Mesendoderm (in vitro differentiated cells): ENCODE measurements at regions not wholly inside any gene's neighbourhood (a gene's known extent, or its start where the extent isn't known, plus 50 kb on each side); places are given as distances from the start of the nearest gene placed in this dataset.
"Not testable (repeated sequence)": the region's sequence is repeated elsewhere in the genome, so short reads cannot be mapped to it uniquely, and the experiment has no call there.

ENCODE experiments used
- DNase-seq: peaks from one replicate; pipeline ENCODE4 v3.0.0; 2013
- H2AK5ac ChIP-seq: 2 replicates; pipeline ENCODE4 v1.6.1; 2013; ENCODE audit warnings: low read length, inconsistent platforms
- H2BK120ac ChIP-seq: 2 replicates; pipeline ENCODE4 v1.6.1; 2013; ENCODE audit warnings: low read depth, mild to moderate bottlenecking, low read length, moderate library complexity, mixed read lengths
- H2BK15ac ChIP-seq: replicated peaks from 2 replicates; pipeline ENCODE4 v1.6.1; 2013; ENCODE audit warnings: low read depth, mild to moderate bottlenecking, moderate library complexity
- H2BK5ac ChIP-seq: 2 replicates; pipeline ENCODE4 v1.6.1; 2013; ENCODE audit warnings: low read length, inconsistent platforms
- H3K18ac ChIP-seq: 2 replicates; pipeline ENCODE4 v1.6.1; 2013; ENCODE audit warnings: mild to moderate bottlenecking, low read length, mixed read lengths
- H3K23ac ChIP-seq: one replicate; pipeline ENCODE4 v1.6.1; 2013; ENCODE audit warnings: low read length
- H3K27ac ChIP-seq: 2 replicates; pipeline ENCODE4 v1.5.1; 2013; ENCODE audit warnings: low read depth, mild to moderate bottlenecking, inconsistent platforms, low read length, moderate library complexity
- H3K27me3 ChIP-seq: 2 replicates; pipeline ENCODE4 v1.6.1; 2013; ENCODE audit warnings: low read length, control low read depth, mild to moderate bottlenecking, inconsistent platforms; ENCODE audit not compliant: insufficient read depth, poor library complexity
- H3K36me3 ChIP-seq: 2 replicates; pipeline ENCODE4 v1.6.1; 2013; ENCODE audit warnings: low read length, inconsistent platforms; ENCODE audit not compliant: control insufficient read depth, insufficient read depth
- H3K4ac ChIP-seq: one replicate; pipeline ENCODE4 v1.6.1; 2013; ENCODE audit warnings: low read depth, mild to moderate bottlenecking, low read length, moderate library complexity
- H3K4me1 ChIP-seq: 2 replicates; pipeline ENCODE4 v1.6.1; 2013; ENCODE audit warnings: low read depth, low read length, inconsistent platforms; ENCODE audit not compliant: control insufficient read depth
- H3K4me2 ChIP-seq: 2 replicates; pipeline ENCODE4 v1.6.1; 2013; ENCODE audit warnings: low read length
- H3K4me3 ChIP-seq: 2 replicates; pipeline ENCODE4 v1.5.1; 2013; ENCODE audit warnings: mild to moderate bottlenecking, low read length
- H3K56ac ChIP-seq: one replicate; pipeline ENCODE4 v1.6.1; 2013; ENCODE audit warnings: low read length
- H3K79me1 ChIP-seq: 2 replicates; pipeline ENCODE4 v1.6.1; 2013; ENCODE audit warnings: low read length, inconsistent platforms
- H3K79me2 ChIP-seq: 2 replicates; pipeline ENCODE4 v1.6.1; 2013; ENCODE audit warnings: mild to moderate bottlenecking, low read length; ENCODE audit not compliant: control insufficient read depth, insufficient read depth
- H3K9ac ChIP-seq: 2 replicates; pipeline ENCODE4 v1.6.1; 2013; ENCODE audit warnings: low read length, inconsistent platforms
- H4K5ac ChIP-seq: one replicate; pipeline ENCODE4 v1.6.1; 2013; ENCODE audit warnings: low read length
- H4K8ac ChIP-seq: one replicate; pipeline ENCODE4 v1.6.1; 2013; ENCODE audit warnings: low read depth, mild to moderate bottlenecking, control low read depth, low read length, moderate library complexity
- WGBS: extraction: QIAGEN DNeasy Blood & Tissue Kit; methylation state at CpG from one replicate; pipeline ENCODE4 v1.1.7; 2013; ENCODE audit warnings: low lambda C conversion rate, missing lambda C conversion rate; ENCODE audit not compliant: insufficient coverage; ENCODE audit errors: extremely low coverage; 5-methylcytosine and 5-hydroxymethylcytosine counted together

DNA sequence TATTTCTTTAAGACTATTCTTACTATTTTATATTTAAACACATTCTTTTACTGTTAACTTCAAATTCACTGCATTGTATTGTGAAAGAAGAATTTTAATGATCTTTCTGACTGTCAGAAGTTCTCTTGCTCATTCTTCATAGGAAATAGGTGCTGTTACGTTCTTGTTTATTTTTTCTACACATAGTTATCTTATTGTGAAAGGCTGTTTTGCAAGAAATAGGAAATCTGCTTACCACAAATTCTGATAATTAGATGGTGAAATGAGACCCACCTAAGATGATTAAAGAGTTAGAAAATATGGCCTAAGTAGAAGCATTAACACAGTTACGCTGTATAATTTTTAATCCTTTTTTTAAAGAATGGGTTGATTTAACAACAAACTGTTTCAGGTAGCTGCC is 316.1 kb upstream of the ZFP42 start:
- Histone ChIP-seq H3K56ac (no peak overlapping the region), H3K27ac (no peak overlapping the region), H3K36me3 (no peaks in the 10 kb centered on the region), H3K4me3 (no peak overlapping the region), H3K79me2 (no peaks in the 10 kb centered on the region), H3K4me1 (no peaks in the 10 kb centered on the region), H2BK5ac (no peak overlapping the region), H3K23ac (no peak overlapping the region), H4K8ac (no peak overlapping the region), H3K79me1 (no peaks in the 10 kb centered on the region), H4K5ac (no peak overlapping the region), H3K4me2 (no peak overlapping the region), H3K9ac (no peak overlapping the region), H2BK120ac (no peak overlapping the region), H2AK5ac (no peak overlapping the region), H2BK15ac (no peak overlapping the region), H3K18ac (no peak overlapping the region), H3K27me3 (no peaks in the 10 kb centered on the region), H3K4ac (no peak overlapping the region)
- no CpG with 5 or more reads among the region's 2 CpGs for WGBS
- no peak for DNase-seq

GRCh38 chr4:187685247-187685646 is 310.3 kb upstream of the ZFP42 start:
- Histone ChIP-seq H4K5ac (no peak overlapping the region), H3K4ac (no peak overlapping the region), H3K4me3 (no peak overlapping the region), H3K36me3 (no peaks in the 10 kb centered on the region), H3K18ac (no peak overlapping the region), H3K27me3 (no peaks in the 10 kb centered on the region), H2BK5ac (no peak overlapping the region), H2BK120ac (no peak overlapping the region), H3K27ac (no peak overlapping the region), H2AK5ac (no peak overlapping the region), H3K4me1 (no peaks in the 10 kb centered on the region), H3K79me1 (no peaks in the 10 kb centered on the region), H3K9ac (no peak overlapping the region), H2BK15ac (no peak overlapping the region), H4K8ac (no peak overlapping the region), H3K23ac (no peak overlapping the region), H3K4me2 (no peak overlapping the region), H3K79me2 (no peaks in the 10 kb centered on the region), H3K56ac (no peak overlapping the region)
- WGBS, result no CpG with 5 or more reads among the region's 6 CpGs
- DNase-seq, result no peak

- no peak overlapping the region for H3K56ac ChIP-seq
- H3K4me2 ChIP-seq, result no peak overlapping the region
- no peak for DNase-seq
- H2BK5ac ChIP-seq, result no peak overlapping the region
- H3K9ac ChIP-seq, result no peak overlapping the region
- H3K79me1 ChIP-seq, result no peaks in the 10 kb centered on the region
- H3K36me3 ChIP-seq, result no peaks in the 10 kb centered on the region
- no peaks in the 10 kb centered on the region for H3K79me2 ChIP-seq
- H3K23ac ChIP-seq, result no peak overlapping the region
- H2BK15ac ChIP-seq, result no peak overlapping the region
- H3K27me3 ChIP-seq, result no peaks in the 10 kb centered on the region
- no CpG with 5 or more reads among the region's 4 CpGs for WGBS
- H3K4me1 ChIP-seq, result no peaks in the 10 kb centered on the region
- no peak overlapping the region for H3K27ac ChIP-seq
- no peak overlapping the region for H2AK5ac ChIP-seq
- H4K5ac ChIP-seq, result no peak overlapping the region
- no peak overlapping the region for H3K18ac ChIP-seq
- H2BK120ac ChIP-seq, result no peak overlapping the region
- no peak overlapping the region for H3K4me3 ChIP-seq
- H4K8ac ChIP-seq, result no peak overlapping the region
- no peak overlapping the region for H3K4ac ChIP-seq
Observed at GRCh38 chr4:187687697-187688096, 307.9 kb upstream of the ZFP42 start.

DNA sequence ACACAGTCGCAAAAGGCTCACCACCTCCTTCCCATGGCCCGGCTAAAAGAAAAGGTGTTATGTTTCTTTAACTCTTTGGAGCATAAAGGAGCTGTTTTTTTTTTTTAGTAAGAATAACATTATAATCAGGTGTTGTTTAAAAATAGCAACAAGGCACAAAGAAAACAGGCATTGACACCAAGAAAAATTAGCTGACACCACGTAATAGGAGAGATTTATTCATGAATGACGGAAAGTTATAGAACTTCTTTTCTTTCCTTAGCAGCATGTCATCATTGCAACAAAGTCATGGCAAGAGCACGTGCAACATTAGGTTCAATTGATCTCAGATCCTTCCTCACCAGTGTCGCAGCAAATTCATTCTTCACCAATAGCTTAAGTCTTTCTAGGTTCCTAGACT is 302.9 kb upstream of the ZFP42 start:
- H3K27me3 ChIP-seq, result no peaks in the 10 kb centered on the region
- H3K4ac ChIP-seq, result no peak overlapping the region
- no peak overlapping the region for H3K56ac ChIP-seq
- H3K4me2 ChIP-seq, result no peak overlapping the region
- H4K5ac ChIP-seq, result no peak overlapping the region
- H2BK120ac ChIP-seq, result no peak overlapping the region
- H3K27ac ChIP-seq, result no peak overlapping the region
- no peaks in the 10 kb centered on the region for H3K36me3 ChIP-seq
- H3K4me1 ChIP-seq, result no peaks in the 10 kb centered on the region
- DNase-seq, result no peak
- H3K79me1 ChIP-seq, result no peaks in the 10 kb centered on the region
- no peak overlapping the region for H2BK15ac ChIP-seq
- H3K23ac ChIP-seq, result no peak overlapping the region
- H3K4me3 ChIP-seq, result no peak overlapping the region
- H2BK5ac ChIP-seq, result no peak overlapping the region
- no peak overlapping the region for H3K18ac ChIP-seq
- WGBS, result no CpG with 5 or more reads among the region's 6 CpGs
- no peak overlapping the region for H2AK5ac ChIP-seq
- H3K9ac ChIP-seq, result no peak overlapping the region
- no peak overlapping the region for H4K8ac ChIP-seq
- no peaks in the 10 kb centered on the region for H3K79me2 ChIP-seq

- H3K4me2 ChIP-seq, H3K79me1 ChIP-seq, H4K8ac ChIP-seq, H4K5ac ChIP-seq, H3K27me3 ChIP-seq, H3K4me1 ChIP-seq, H3K4ac ChIP-seq, H2BK15ac ChIP-seq, H3K27ac ChIP-seq, H3K56ac ChIP-seq, H3K9ac ChIP-seq, H2BK120ac ChIP-seq, H3K36me3 ChIP-seq, H3K23ac ChIP-seq, DNase-seq, H3K4me3 ChIP-seq, H2BK5ac ChIP-seq, H3K79me2 ChIP-seq, H3K18ac ChIP-seq, H2AK5ac ChIP-seq: not testable (repeated sequence)
- no CpG with 5 or more reads among the region's 3 CpGs for WGBS
Observed at GRCh38 chr4:187695531-187695930, 300.0 kb upstream of the ZFP42 start.

DNA sequence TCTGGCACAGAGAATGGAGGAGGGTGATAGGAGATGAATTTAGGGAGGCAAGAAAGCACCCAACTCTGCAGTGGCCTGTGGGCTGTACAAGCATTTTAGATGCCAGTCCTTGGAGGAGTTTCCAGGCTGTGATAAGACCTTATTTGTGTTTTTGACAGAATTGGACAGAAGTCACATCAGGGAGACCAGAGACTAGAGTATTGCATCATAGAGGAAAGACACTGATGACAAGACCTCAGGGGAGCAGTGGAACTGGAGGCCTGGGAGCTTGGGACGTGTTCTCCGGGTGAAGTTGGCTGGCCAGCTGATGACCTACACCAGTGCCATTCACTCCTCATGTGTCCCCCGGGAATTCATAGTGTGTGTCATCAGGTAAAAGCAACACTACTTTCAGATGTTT is 284.0 kb upstream of the ZFP42 start:
- H3K36me3 ChIP-seq, result no peaks in the 10 kb centered on the region
- no peak overlapping the region for H2BK15ac ChIP-seq
- no peaks in the 10 kb centered on the region for H3K4me1 ChIP-seq
- no peak overlapping the region for H3K27ac ChIP-seq
- H3K27me3 ChIP-seq, result no peaks in the 10 kb centered on the region
- H2BK120ac ChIP-seq, result no peak overlapping the region
- no peak overlapping the region for H3K4ac ChIP-seq
- no peak overlapping the region for H3K23ac ChIP-seq
- WGBS, result no CpG with 5 or more reads among the region's 3 CpGs
- no peaks in the 10 kb centered on the region for H3K79me1 ChIP-seq
- H3K4me2 ChIP-seq, result no peak overlapping the region
- no peak overlapping the region for H4K5ac ChIP-seq
- no peak overlapping the region for H3K18ac ChIP-seq
- H2AK5ac ChIP-seq, result no peak overlapping the region
- H3K4me3 ChIP-seq, result no peak overlapping the region
- H2BK5ac ChIP-seq, result no peak overlapping the region
- H3K9ac ChIP-seq, result no peak overlapping the region
- H3K56ac ChIP-seq, result no peak overlapping the region
- H4K8ac ChIP-seq, result no peak overlapping the region
- DNase-seq, result no peak
- no peaks in the 10 kb centered on the region for H3K79me2 ChIP-seq
